ENCODE measurements at regions not wholly inside any gene's neighbourhood (a gene's known extent, or its start where the extent isn't known, plus 50 kb on each side); places are given as distances from the start of the nearest gene placed in this dataset.

DNA sequence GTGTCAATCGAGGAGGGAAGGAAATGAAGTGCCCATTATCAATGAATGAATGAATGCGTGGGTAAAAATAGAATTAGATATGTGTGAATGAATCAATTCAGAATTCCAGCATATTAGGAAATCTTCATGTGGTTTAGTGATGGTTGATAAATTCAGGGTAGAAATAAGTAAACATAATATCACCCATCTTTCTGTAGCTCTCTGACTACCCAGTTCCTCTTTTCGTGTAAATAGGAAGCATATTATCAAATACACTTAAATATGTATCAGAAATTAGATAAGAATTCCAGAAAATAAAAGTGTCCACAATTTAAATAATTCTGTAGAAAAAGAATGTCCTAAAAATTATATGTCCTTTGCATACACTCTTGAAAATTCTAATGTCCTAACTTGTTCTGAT, 552.9 kb upstream of the LRATD1 start:
- TF ChIP-seq POLR2A (IDR thresholded peaks at IDR 0.05; ENCODE audit: low read depth, low read length) = no peak
- no peak for TF ChIP-seq POLR2AphosphoS5 (IDR thresholded peaks at IDR 0.05; ENCODE audit: low read depth, low read length)
